ENCODE measurements at regions not wholly inside any gene's neighbourhood (a gene's known extent, or its start where the extent isn't known, plus 50 kb on each side); places are given as distances from the start of the nearest gene placed in this dataset.

DNA sequence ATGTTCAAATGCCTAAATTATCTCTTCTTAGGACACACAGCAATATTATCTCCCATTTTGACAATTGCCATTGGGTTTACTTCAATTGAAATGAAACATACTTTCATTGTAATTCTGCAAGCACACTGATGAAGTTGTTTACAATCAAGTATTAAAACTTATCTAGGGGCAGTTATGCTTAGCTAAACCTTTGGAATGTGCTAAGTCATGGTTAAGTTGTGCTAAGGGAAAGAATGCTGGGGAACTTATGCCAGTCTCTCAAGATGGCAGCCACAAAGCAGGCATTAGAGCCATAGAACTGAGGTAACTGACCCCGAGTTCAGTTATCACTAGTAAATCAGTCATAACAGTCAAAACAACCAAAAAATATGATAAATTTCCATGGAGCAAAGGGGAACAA is 59.1 kb upstream of the NT5E start:
- Histone ChIP-seq H3K36me3 (no peaks in the 10 kb centered on the region), H3K27me3 (no peaks in the 10 kb centered on the region), H3K4me1 (no peaks in the 10 kb centered on the region), H3K27ac (no peak overlapping the region), H3K4me3 (no peak overlapping the region), H3K9me3 (no peaks in the 10 kb centered on the region)
- 89 to 93% methylated on average over 1 of the region's 1 CpG for WGBS, 2 donors
- no peak for DNase-seq (ENCODE audit: low spot score in 2 of 2)
- TF ChIP-seq EP300 (IDR thresholded peaks at IDR 0.05) (no peak), POLR2A (IDR thresholded peaks at IDR 0.05) (no peak)
- TF ChIP-seq, protein P1, sequence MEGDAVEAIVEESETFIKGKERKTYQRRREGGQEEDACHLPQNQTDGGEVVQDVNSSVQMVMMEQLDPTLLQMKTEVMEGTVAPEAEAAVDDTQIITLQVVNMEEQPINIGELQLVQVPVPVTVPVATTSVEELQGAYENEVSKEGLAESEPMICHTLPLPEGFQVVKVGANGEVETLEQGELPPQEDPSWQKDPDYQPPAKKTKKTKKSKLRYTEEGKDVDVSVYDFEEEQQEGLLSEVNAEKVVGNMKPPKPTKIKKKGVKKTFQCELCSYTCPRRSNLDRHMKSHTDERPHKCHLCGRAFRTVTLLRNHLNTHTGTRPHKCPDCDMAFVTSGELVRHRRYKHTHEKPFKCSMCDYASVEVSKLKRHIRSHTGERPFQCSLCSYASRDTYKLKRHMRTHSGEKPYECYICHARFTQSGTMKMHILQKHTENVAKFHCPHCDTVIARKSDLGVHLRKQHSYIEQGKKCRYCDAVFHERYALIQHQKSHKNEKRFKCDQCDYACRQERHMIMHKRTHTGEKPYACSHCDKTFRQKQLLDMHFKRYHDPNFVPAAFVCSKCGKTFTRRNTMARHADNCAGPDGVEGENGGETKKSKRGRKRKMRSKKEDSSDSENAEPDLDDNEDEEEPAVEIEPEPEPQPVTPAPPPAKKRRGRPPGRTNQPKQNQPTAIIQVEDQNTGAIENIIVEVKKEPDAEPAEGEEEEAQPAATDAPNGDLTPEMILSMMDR (IDR thresholded peaks at IDR 0.05) = no peak

DNA sequence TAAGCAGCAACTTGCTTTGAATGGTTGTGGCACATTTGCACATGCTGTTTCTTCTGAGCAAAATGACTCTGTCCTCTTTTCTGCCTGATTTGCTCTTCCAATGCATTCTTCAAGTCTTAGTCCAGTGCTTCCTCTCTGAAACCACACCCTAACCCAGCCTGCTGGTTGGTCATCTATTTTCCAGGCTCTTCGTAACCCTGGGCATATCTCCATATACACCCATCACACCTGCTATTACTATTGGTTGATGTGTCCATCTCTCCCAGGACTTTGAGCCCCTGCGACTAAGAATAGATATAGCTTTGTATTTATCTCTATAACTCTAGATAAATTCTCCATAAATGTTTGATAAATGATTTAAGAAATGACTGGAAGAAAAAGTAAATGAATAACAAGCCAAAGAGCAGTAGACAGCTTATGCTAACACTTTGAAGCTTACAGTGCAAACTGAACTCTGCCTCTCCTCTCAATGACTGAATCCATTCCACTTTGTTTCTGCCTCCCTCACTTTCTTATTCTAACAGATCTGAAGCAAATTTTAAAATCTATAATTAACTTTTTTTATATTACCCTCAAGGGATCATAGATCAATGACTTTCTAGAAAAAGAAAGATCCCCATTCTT is 59.7 kb upstream of the NT5E start:
- Histone ChIP-seq H3K27ac (no peak overlapping the region), H3K9me3 (no peaks in the 10 kb centered on the region), H3K4me1 (no peaks in the 10 kb centered on the region), H3K27me3 (no peaks in the 10 kb centered on the region), H3K36me3 (no peaks in the 10 kb centered on the region), H3K4me3 (no peak overlapping the region)
- no peak for DNase-seq (ENCODE audit: low spot score in 2 of 2)
- TF ChIP-seq, protein P1 (IDR thresholded peaks at IDR 0.05) = no peak
- TF ChIP-seq EP300 (IDR thresholded peaks at IDR 0.05) = no peak
- TF ChIP-seq POLR2A (IDR thresholded peaks at IDR 0.05) = no peak
- WGBS, 2 donors = 86 to 94% methylated on average over 2 of the region's 2 CpGs

DNA sequence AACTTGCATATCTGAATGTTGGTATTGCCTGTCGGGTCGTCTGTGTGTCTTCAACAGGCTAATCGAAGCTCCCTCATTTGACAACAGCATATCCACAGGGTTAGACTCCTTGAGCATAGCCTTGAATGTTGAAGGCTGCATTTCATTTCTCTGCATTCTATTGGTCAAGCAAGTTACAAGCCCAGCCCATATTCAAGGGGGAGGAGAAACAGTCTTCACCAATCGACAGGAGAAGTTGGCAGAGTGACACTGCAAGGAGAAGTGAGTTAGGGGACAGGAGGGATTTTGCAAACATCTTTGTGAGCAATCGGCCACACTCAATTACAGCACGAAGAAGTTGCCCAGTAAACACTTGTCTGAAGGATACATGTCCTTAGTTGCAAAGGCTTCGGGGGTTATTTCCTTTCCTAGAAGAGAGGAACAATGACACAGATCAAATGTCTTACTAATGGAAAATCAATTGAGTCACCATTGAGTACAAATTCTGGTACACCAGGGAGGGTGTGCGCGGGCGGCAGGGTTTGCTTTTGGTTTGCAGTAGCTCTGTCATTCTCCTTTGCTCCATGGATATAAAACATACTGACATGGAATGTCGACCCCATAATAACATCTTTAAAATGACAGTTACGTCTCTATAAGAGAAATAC is 60.6 kb upstream of the NT5E start:
- Histone ChIP-seq H3K36me3 (no peaks in the 10 kb centered on the region), H3K27ac (no peak overlapping the region), H3K4me3 (no peak overlapping the region), H3K27me3 (no peaks in the 10 kb centered on the region), H3K4me1 (no peaks in the 10 kb centered on the region), H3K9me3 (no peaks in the 10 kb centered on the region)
- 89 to 90% methylated on average over 12 of the region's 12 CpGs for WGBS, 2 donors
- no peak for DNase-seq (ENCODE audit: low spot score in 2 of 2)
- no peak for TF ChIP-seq EP300 (IDR thresholded peaks at IDR 0.05)
- no peak for TF ChIP-seq POLR2A (IDR thresholded peaks at IDR 0.05)
- TF ChIP-seq, protein P1 (IDR thresholded peaks at IDR 0.05) = no peak

DNA sequence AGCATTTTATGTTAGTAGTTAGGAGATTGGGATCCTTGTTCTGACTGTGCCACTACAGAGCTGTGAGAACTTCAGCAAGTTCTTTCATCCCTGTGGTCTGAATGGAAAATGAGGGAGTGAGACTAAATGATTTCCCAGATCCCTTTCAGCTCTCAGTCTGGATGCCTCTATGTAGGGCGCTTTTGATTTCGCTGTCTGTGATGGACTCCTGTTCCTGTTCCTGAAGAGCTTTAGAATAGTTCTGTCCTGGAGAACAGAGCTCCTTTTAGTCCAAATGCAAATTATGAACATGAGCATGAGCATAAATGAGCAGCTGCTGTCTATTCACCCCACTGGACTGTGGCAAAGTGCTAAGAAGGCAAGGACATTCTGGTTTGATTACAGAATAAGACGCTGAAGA is 61.4 kb upstream of the NT5E start:
- WGBS, 2 donors = 55 to 64% methylated on average over 3 of the region's 3 CpGs
- Histone ChIP-seq H3K4me1 (no peaks in the 10 kb centered on the region), H3K4me3 (no peak overlapping the region), H3K27me3 (no peaks in the 10 kb centered on the region), H3K36me3 (no peaks in the 10 kb centered on the region), H3K9me3 (no peaks in the 10 kb centered on the region), H3K27ac (no peak overlapping the region)
- DNase-seq (ENCODE audit: low spot score in 2 of 2) = no peak
- TF ChIP-seq POLR2A (IDR thresholded peaks at IDR 0.05) = no peak
- TF ChIP-seq, protein P1 (IDR thresholded peaks at IDR 0.05) = no peak
- TF ChIP-seq EP300 (IDR thresholded peaks at IDR 0.05) = no peak

DNA sequence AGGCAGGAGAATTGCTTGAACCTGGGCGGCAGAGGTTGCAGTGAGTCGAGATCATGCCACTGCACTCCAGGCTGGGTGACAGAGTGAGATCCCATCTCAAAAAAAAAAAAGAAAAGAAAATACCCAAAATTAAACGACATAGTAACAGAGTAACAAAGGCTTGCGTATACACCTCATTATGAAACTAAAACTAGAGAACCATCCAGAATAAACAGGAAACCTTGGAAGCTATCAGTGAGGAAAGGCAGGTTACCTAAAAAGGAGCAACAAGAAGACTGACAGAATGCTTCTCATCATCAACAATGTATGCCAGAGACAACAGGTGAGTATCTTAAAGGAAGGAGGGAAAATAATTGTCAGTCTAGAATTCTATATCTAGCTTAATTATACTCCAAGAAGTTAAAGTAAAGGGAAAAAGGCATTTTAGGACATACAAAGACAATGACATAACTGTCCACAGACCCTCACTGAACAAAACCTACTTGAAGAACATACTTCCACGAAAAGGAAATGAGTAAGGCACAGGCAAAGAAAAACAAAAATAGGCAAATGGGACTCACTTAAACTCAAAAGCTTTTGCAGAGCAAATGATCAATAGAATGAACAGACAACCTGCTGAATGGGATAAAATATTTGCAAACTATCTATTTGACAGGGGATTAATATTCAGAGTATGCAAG is 64.1 kb upstream of the NT5E start:
- no peak for TF ChIP-seq EP300 (IDR thresholded peaks at IDR 0.05)
- no peak for TF ChIP-seq POLR2A (IDR thresholded peaks at IDR 0.05)
- TF ChIP-seq, protein P1 (IDR thresholded peaks at IDR 0.05) = no peak
- Histone ChIP-seq H3K4me3 (no peak overlapping the region), H3K27me3 (no peaks in the 10 kb centered on the region), H3K36me3 (no peaks in the 10 kb centered on the region), H3K9me3 (no peaks in the 10 kb centered on the region), H3K4me1 (no peaks in the 10 kb centered on the region), H3K27ac (no peak overlapping the region)
- 81 to 82% methylated on average over 5 of the region's 5 CpGs for WGBS, 2 donors
- DNase-seq (ENCODE audit: low spot score in 2 of 2) = no peak
